ENCODE measurements at regions not wholly inside any gene's neighbourhood (a gene's known extent, or its start where the extent isn't known, plus 50 kb on each side); places are given as distances from the start of the nearest gene placed in this dataset.

- DNase-seq = no peak
- TF ChIP-seq, protein P1, sequence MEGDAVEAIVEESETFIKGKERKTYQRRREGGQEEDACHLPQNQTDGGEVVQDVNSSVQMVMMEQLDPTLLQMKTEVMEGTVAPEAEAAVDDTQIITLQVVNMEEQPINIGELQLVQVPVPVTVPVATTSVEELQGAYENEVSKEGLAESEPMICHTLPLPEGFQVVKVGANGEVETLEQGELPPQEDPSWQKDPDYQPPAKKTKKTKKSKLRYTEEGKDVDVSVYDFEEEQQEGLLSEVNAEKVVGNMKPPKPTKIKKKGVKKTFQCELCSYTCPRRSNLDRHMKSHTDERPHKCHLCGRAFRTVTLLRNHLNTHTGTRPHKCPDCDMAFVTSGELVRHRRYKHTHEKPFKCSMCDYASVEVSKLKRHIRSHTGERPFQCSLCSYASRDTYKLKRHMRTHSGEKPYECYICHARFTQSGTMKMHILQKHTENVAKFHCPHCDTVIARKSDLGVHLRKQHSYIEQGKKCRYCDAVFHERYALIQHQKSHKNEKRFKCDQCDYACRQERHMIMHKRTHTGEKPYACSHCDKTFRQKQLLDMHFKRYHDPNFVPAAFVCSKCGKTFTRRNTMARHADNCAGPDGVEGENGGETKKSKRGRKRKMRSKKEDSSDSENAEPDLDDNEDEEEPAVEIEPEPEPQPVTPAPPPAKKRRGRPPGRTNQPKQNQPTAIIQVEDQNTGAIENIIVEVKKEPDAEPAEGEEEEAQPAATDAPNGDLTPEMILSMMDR (IDR thresholded peaks at IDR 0.05) = no peak
- Histone ChIP-seq H3K27ac (no peak overlapping the region), H3K27me3 (no peaks in the 10 kb centered on the region), H3K4me3 (no peak overlapping the region), H3K4me1 (no peaks in the 10 kb centered on the region), H3K9me3 (no peaks in the 10 kb centered on the region), H3K9ac (ENCODE audit: low read depth in 2 of 2, low read length in 2 of 2) (no peak overlapping the region), H3K36me3 (no peaks in the 10 kb centered on the region)
- intact Hi-C loops (cut with DNase I) = no loop called here
Observed at GRCh38 chr5:56608217-56608925, 207.0 kb upstream of the MAP3K1 start.

GRCh38 chr5:56607551-56607950, 207.8 kb upstream of the MAP3K1 start:
- no peak overlapping the region for H3K4me3 ChIP-seq
- TF ChIP-seq, protein P1 (IDR thresholded peaks at IDR 0.05) = no peak
- intact Hi-C loops (cut with DNase I) = no loop called here

GRCh38 chr5:56607074-56607473, 208.3 kb upstream of the MAP3K1 start:
- no peaks in the 10 kb centered on the region for H3K36me3 ChIP-seq
- no peaks in the 10 kb centered on the region for H3K4me1 ChIP-seq
- intact Hi-C loops (cut with DNase I) = no loop called here
- H3K27ac ChIP-seq = no peak overlapping the region
- no peaks in the 10 kb centered on the region for H3K27me3 ChIP-seq
- H3K4me3 ChIP-seq = no peak overlapping the region
- no peak for DNase-seq
- TF ChIP-seq, protein P1 (IDR thresholded peaks at IDR 0.05) = no peak
- H3K9ac ChIP-seq (ENCODE audit: low read depth in 2 of 2, low read length in 2 of 2) = no peak overlapping the region
- no peaks in the 10 kb centered on the region for H3K9me3 ChIP-seq

More at GRCh38 chr5:56607551-56607950, 207.8 kb upstream of the MAP3K1 start:
- DNase-seq = no peak
- Histone ChIP-seq H3K27ac (no peak overlapping the region), H3K36me3 (no peaks in the 10 kb centered on the region), H3K27me3 (no peaks in the 10 kb centered on the region), H3K9ac (ENCODE audit: low read depth in 2 of 2, low read length in 2 of 2) (no peak overlapping the region), H3K9me3 (no peaks in the 10 kb centered on the region), H3K4me1 (no peaks in the 10 kb centered on the region)

DNA sequence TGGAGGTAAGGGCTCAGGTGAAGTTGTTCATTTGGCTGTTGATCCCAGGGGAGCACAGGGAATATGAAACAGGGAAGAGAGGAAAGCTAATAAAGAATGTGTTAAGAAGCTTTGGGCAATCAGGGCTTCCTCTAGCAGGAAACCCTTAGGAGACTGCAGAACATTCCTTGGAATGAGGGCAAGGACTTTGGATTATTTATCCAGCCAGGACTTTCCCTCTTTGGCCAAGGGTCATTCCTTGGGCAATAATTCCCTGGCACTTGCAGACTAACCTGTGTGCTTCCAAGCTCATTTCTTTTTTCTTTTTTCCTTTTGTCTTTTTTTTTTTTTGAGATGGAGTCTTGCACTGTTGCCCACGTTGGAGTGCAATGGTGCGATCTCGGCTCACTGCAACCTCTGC, 209.2 kb upstream of the MAP3K1 start:
- TF ChIP-seq, protein P1 (IDR thresholded peaks at IDR 0.05) = no peak
- Histone ChIP-seq H3K4me3 (no peak overlapping the region), H3K9ac (ENCODE audit: low read depth in 2 of 2, low read length in 2 of 2) (no peak overlapping the region), H3K36me3 (no peaks in the 10 kb centered on the region), H3K9me3 (no peaks in the 10 kb centered on the region), H3K27ac (no peak overlapping the region), H3K27me3 (no peaks in the 10 kb centered on the region), H3K4me1 (no peaks in the 10 kb centered on the region)
- intact Hi-C loops (cut with DNase I) = no loop called here
- DNase-seq = no peak

GRCh38 chr5:56605231-56605630, 210.1 kb upstream of the MAP3K1 start:
- no peak for DNase-seq
- Histone ChIP-seq H3K4me1 (no peaks in the 10 kb centered on the region), H3K9ac (ENCODE audit: low read depth in 2 of 2, low read length in 2 of 2) (no peak overlapping the region), H3K27me3 (no peaks in the 10 kb centered on the region), H3K27ac (no peak overlapping the region), H3K36me3 (no peaks in the 10 kb centered on the region), H3K4me3 (no peak overlapping the region), H3K9me3 (no peaks in the 10 kb centered on the region)
- intact Hi-C loops (cut with DNase I) = no loop called here
- TF ChIP-seq, protein P1 (IDR thresholded peaks at IDR 0.05) = no peak

Measured in colonic mucosa (tissue), 4 donors.